Osteoblast (primary cell): ENCODE measurements at regions not wholly inside any gene's neighbourhood (a gene's known extent, or its start where the extent isn't known, plus 50 kb on each side); places are given as distances from the start of the nearest gene placed in this dataset.

ENCODE experiments used
- DNase-seq: peaks from one replicate; pipeline ENCODE4 v3.0.0; 2011; ENCODE audit warnings: low spot score, mixed read lengths; ENCODE audit not compliant: insufficient read length; ENCODE audit errors: missing footprints
- H2AFZ ChIP-seq: 2 replicates; pipeline ENCODE4 v1.6.0; 2011; ENCODE audit warnings: mild to moderate bottlenecking, low read length
- H3K27ac ChIP-seq: 2 replicates; pipeline ENCODE4 v1.5.1; 2011; ENCODE audit warnings: mild to moderate bottlenecking, low read depth, low read length, moderate library complexity
- H3K27me3 ChIP-seq: 2 replicates; pipeline ENCODE4 v1.6.0; 2012; ENCODE audit warnings: mild to moderate bottlenecking, control low read depth, inconsistent platforms, low read length, moderate library complexity; ENCODE audit not compliant: insufficient read depth
- H3K36me3 ChIP-seq: 2 replicates; pipeline ENCODE4 v1.5.1; 2011; ENCODE audit warnings: mild to moderate bottlenecking, low read length, control low read depth, moderate library complexity; ENCODE audit not compliant: insufficient read depth
- H3K4me1 ChIP-seq: 2 replicates; pipeline ENCODE4 v1.5.1; 2011; ENCODE audit warnings: mild to moderate bottlenecking, low read length, control low read depth, moderate library complexity; ENCODE audit not compliant: insufficient read depth
- H3K4me2 ChIP-seq: 2 replicates; pipeline ENCODE4 v1.6.0; 2011; ENCODE audit warnings: mild to moderate bottlenecking, low read length; ENCODE audit not compliant: insufficient read depth
- H3K4me3 ChIP-seq: fragments of 200-600 bp; sonication (generic); 3 replicates; pipeline ENCODE4 v1.5.1; 2012; ENCODE audit warnings: mild to moderate bottlenecking, low read length, inconsistent platforms; ENCODE audit not compliant: insufficient read depth
- H3K79me2 ChIP-seq: 2 replicates; pipeline ENCODE4 v1.6.0; 2012; ENCODE audit warnings: mild to moderate bottlenecking, low read length, control low read depth, inconsistent platforms; ENCODE audit not compliant: insufficient read depth
- H3K9me3 ChIP-seq: 2 replicates; pipeline ENCODE4 v1.5.1; 2011; ENCODE audit warnings: low read depth, low read length, control low read depth
- H4K20me1 ChIP-seq: 2 replicates; pipeline ENCODE4 v1.6.0; 2012; ENCODE audit warnings: mild to moderate bottlenecking, low read length, control low read depth; ENCODE audit not compliant: insufficient read depth
- CTCF ChIP-seq: IDR thresholded peaks from 2 replicates; pipeline ENCODE4 v1.5.1; 2011; ENCODE audit warnings: mild to moderate bottlenecking, low read depth, low read length, moderate library complexity; ENCODE audit errors: extremely low read depth

- no peak for DNase-seq
- no peak overlapping the region for H3K27ac ChIP-seq
These were observed 265.4 kb upstream of the CDH4 start for GRCh38 chr20:60986506-60987156.

GRCh38 chr20:60990061-60990460 lies 262.0 kb upstream of the CDH4 start:
- no peaks in the 10 kb centered on the region for H3K79me2 ChIP-seq
- no peak overlapping the region for H3K4me2 ChIP-seq

More at GRCh38 chr20:60986506-60987156, 265.4 kb upstream of the CDH4 start:
- TF ChIP-seq CTCF: no peak
- H3K36me3 ChIP-seq: no peaks in the 10 kb centered on the region
- H3K4me1 ChIP-seq: no peaks in the 10 kb centered on the region
- no peaks in the 10 kb centered on the region for H4K20me1 ChIP-seq
- H3K9me3 ChIP-seq: no peaks in the 10 kb centered on the region
- no peak overlapping the region for H3K4me3 ChIP-seq
- no peaks in the 10 kb centered on the region for H3K79me2 ChIP-seq
- no peak overlapping the region for H3K4me2 ChIP-seq
- H3K27me3 ChIP-seq: no peaks in the 10 kb centered on the region
- H2AFZ ChIP-seq: no peak overlapping the region

GRCh38 chr20:60990643-60991042 lies 261.4 kb upstream of the CDH4 start:
- Histone ChIP-seq H3K9me3 (no peaks in the 10 kb centered on the region), H3K27me3 (no peaks in the 10 kb centered on the region), H3K4me1 (no peaks in the 10 kb centered on the region), H3K36me3 (no peaks in the 10 kb centered on the region), H2AFZ (no peak overlapping the region), H3K4me3 (no peak overlapping the region), H3K27ac (no peak overlapping the region), H4K20me1 (no peaks in the 10 kb centered on the region), H3K79me2 (no peaks in the 10 kb centered on the region), H3K4me2 (no peak overlapping the region)
- DNase-seq: no peak
- TF ChIP-seq CTCF: no peak

More at GRCh38 chr20:60990061-60990460, 262.0 kb upstream of the CDH4 start:
- Histone ChIP-seq H3K4me3 (no peak overlapping the region), H3K4me1 (no peaks in the 10 kb centered on the region), H3K9me3 (no peaks in the 10 kb centered on the region), H4K20me1 (no peaks in the 10 kb centered on the region), H3K36me3 (no peaks in the 10 kb centered on the region), H3K27me3 (no peaks in the 10 kb centered on the region), H2AFZ (no peak overlapping the region), H3K27ac (no peak overlapping the region)
- DNase-seq: no peak
- TF ChIP-seq CTCF: no peak

GRCh38 chr20:60993433-60994044 lies 258.5 kb upstream of the CDH4 start:
- no peaks in the 10 kb centered on the region for H3K9me3 ChIP-seq
- no peaks in the 10 kb centered on the region for H3K36me3 ChIP-seq
- no peaks in the 10 kb centered on the region for H3K4me1 ChIP-seq
- peak; percentile 7 for TF ChIP-seq CTCF
- H2AFZ ChIP-seq: no peak overlapping the region
- no peak overlapping the region for H3K4me2 ChIP-seq
- no peak for DNase-seq
- no peaks in the 10 kb centered on the region for H3K79me2 ChIP-seq
- H3K27me3 ChIP-seq: no peaks in the 10 kb centered on the region
- no peak overlapping the region for H3K27ac ChIP-seq
- no peaks in the 10 kb centered on the region for H4K20me1 ChIP-seq
- H3K4me3 ChIP-seq: no peak overlapping the region
